ENCODE measurements at regions not wholly inside any gene's neighbourhood (a gene's known extent, or its start where the extent isn't known, plus 50 kb on each side); places are given as distances from the start of the nearest gene placed in this dataset.

GRCh38 chr1:2896824-2897223 lies 95.3 kb upstream of the TTC34 start:
- Histone ChIP-seq H3K36me3 (replicated peaks in 1 of 2; ENCODE audit: insufficient read depth in 1 of 2, low read depth in 2 of 2) (no peaks in the 10 kb centered on the region), H3K4me3 (no peak overlapping the region), H3K27me3 (no peaks in the 10 kb centered on the region), H3K27ac (no peak overlapping the region), H3K9me3 (no peaks in the 10 kb centered on the region), H3K4me1 (no peaks in the 10 kb centered on the region)
- ATAC-seq: no peak
- no peak for DNase-seq
- TF ChIP-seq POLR2A (IDR thresholded peaks at IDR 0.05) (no peak), CTCF (IDR thresholded peaks at IDR 0.05) (peak in 1 of 7 experiments; percentile 17)
- 59 to 75% methylated on average over 7 of the region's 7 CpGs for WGBS, 2 donors
- intact Hi-C loops (cut with DNase I): no loop called here

- TF ChIP-seq CTCF (IDR thresholded peaks at IDR 0.05): no peak
- no peak for TF ChIP-seq POLR2A (IDR thresholded peaks at IDR 0.05)
- Histone ChIP-seq H3K36me3 (replicated peaks in 1 of 2; ENCODE audit: insufficient read depth in 1 of 2, low read depth in 2 of 2) (no peaks in the 10 kb centered on the region), H3K9me3 (no peaks in the 10 kb centered on the region), H3K27me3 (no peaks in the 10 kb centered on the region), H3K4me3 (no peak overlapping the region), H3K4me1 (no peaks in the 10 kb centered on the region), H3K27ac (no peak overlapping the region)
- ATAC-seq (no peak), DNase-seq (no peak)
- intact Hi-C loops (cut with DNase I): no loop called here
- WGBS, 2 donors: 82 to 87% methylated on average over 6 to 18 of the region's 19 CpGs
Measured at GRCh38 chr1:2903226-2903625, 101.7 kb upstream of the TTC34 start.

GRCh38 chr1:2904191-2904590 lies 102.7 kb upstream of the TTC34 start:
- TF ChIP-seq POLR2A (IDR thresholded peaks at IDR 0.05): no peak
- TF ChIP-seq CTCF (IDR thresholded peaks at IDR 0.05): no peak
- no peaks in the 10 kb centered on the region for H3K4me1 ChIP-seq
- H3K36me3 ChIP-seq (replicated peaks in 1 of 2; ENCODE audit: insufficient read depth in 1 of 2, low read depth in 2 of 2): no peaks in the 10 kb centered on the region
- no peak overlapping the region for H3K4me3 ChIP-seq
- intact Hi-C loops (cut with DNase I): no loop called here
- DNase-seq (no peak), ATAC-seq (no peak)
- H3K9me3 ChIP-seq: no peaks in the 10 kb centered on the region
- H3K27ac ChIP-seq: no peak overlapping the region
- WGBS, 2 donors: 40 to 68% methylated on average over 2 to 13 of the region's 15 CpGs
- no peaks in the 10 kb centered on the region for H3K27me3 ChIP-seq

GRCh38 chr1:2905356-2905755 lies 103.9 kb upstream of the TTC34 start:
- H3K4me1 ChIP-seq: no peaks in the 10 kb centered on the region
- H3K27ac ChIP-seq: no peak overlapping the region
- H3K4me3 ChIP-seq: no peak overlapping the region
- H3K27me3 ChIP-seq: no peaks in the 10 kb centered on the region
- ATAC-seq: no peak
- intact Hi-C loops (cut with DNase I): no loop called here
- 50% methylated on average over 11 of the region's 12 CpGs; no CpG with 5 or more reads in 1 of the 2 donors for WGBS, 2 donors
- no peak for TF ChIP-seq CTCF (IDR thresholded peaks at IDR 0.05)
- TF ChIP-seq POLR2A (IDR thresholded peaks at IDR 0.05): no peak
- no peak for DNase-seq
- no peaks in the 10 kb centered on the region for H3K9me3 ChIP-seq
- no peaks in the 10 kb centered on the region for H3K36me3 ChIP-seq (replicated peaks in 1 of 2; ENCODE audit: insufficient read depth in 1 of 2, low read depth in 2 of 2)

- TF ChIP-seq CTCF (IDR thresholded peaks at IDR 0.05) (no peak), POLR2A (IDR thresholded peaks at IDR 0.05) (no peak)
- intact Hi-C loops (cut with DNase I): no loop called here
- H3K27me3 ChIP-seq: no peaks in the 10 kb centered on the region
Measured at GRCh38 chr1:2906085-2906484, 104.6 kb upstream of the TTC34 start.

More at GRCh38 chr1:2906085-2906484, 104.6 kb upstream of the TTC34 start:
- H3K4me3 ChIP-seq: no peak overlapping the region
- no peaks in the 10 kb centered on the region for H3K9me3 ChIP-seq
- H3K4me1 ChIP-seq: no peaks in the 10 kb centered on the region
- 21 to 29% methylated on average over 5 to 20 of the region's 20 CpGs for WGBS, 2 donors
- ATAC-seq: no peak
- no peaks in the 10 kb centered on the region for H3K36me3 ChIP-seq (replicated peaks in 1 of 2; ENCODE audit: insufficient read depth in 1 of 2, low read depth in 2 of 2)
- H3K27ac ChIP-seq: no peak overlapping the region
- no peak for DNase-seq

Measured in body of pancreas (tissue), 4 donors.